Right lobe of liver (tissue), 6 donors: ENCODE measurements at regions not wholly inside any gene's neighbourhood (a gene's known extent, or its start where the extent isn't known, plus 50 kb on each side); places are given as distances from the start of the nearest gene placed in this dataset.
"Not testable (repeated sequence)": the region's sequence is repeated elsewhere in the genome, so short reads cannot be mapped to it uniquely, and the experiment has no call there.

Experiments used
- ATAC-seq, 4 donors: fragments of 200-7000 bp; cut with Tn5 transposase; one replicate each; pipeline ENCODE4 v1.9.1; 2020; ENCODE audit warnings: mild to moderate bottlenecking in 4 of 4, moderate library complexity in 4 of 4
- DNase-seq, 3 donors: peaks; one replicate each; pipeline ENCODE4 v3.0.0-alpha.2; 2020
- H3K27ac ChIP-seq, 3 donors: fragments of 200-600 bp; one replicate each; pipeline ENCODE4 v1.8.0; 2022
- H3K27me3 ChIP-seq, 2 donors: fragments of 200-600 bp; one replicate each; pipeline ENCODE4 v1.8.0; 2022
- H3K36me3 ChIP-seq, 4 donors: fragments of 200-600 bp; sonication (generic) in 1 of 4; one replicate each; pipeline versions ENCODE4 v1.5.1 to v1.8.0; 2017 to 2022; ENCODE audit warnings: control low read depth in 1 of 4
- H3K4me1 ChIP-seq, 4 donors: fragments of 200-600 bp; sonication (generic) in 1 of 4; one replicate each; pipeline versions ENCODE4 v1.5.1 to v1.8.0; 2017 to 2022; ENCODE audit warnings: control low read depth in 1 of 4
- H3K4me3 ChIP-seq, 3 donors: fragments of 200-600 bp; one replicate each; pipeline ENCODE4 v1.8.0; 2022
- H3K9me3 ChIP-seq, 4 donors: fragments of 200-600 bp; sonication (generic) in 1 of 4; one replicate each; pipeline versions ENCODE4 v1.5.1 to v1.8.0; 2017 to 2022; ENCODE audit warnings: control low read depth in 1 of 4
- CTCF ChIP-seq, 4 donors: fragments of 200-600 bp in 3 of 4; fragments of 450-650 bp in 1 of 4; IDR thresholded peaks; one replicate each; pipeline versions ENCODE4 v1.5.1 to v1.8.0; 2016 to 2022; ENCODE audit warnings: antibody characterized with exemption in 4 of 4, mild to moderate bottlenecking in 2 of 4
- POLR2A ChIP-seq: fragments of 450-650 bp; IDR thresholded peaks from one replicate; pipeline ENCODE4 v1.6.1; 2017; ENCODE audit warnings: antibody characterized with exemption, mild to moderate bottlenecking
- WGBS: methylation state at CpG from one replicate; pipeline ENCODE4 v1.1.6; 2018; ENCODE audit warnings: low coverage, low lambda C conversion rate; ENCODE audit not compliant: insufficient coverage; ENCODE audit errors: missing lambda C conversion rate; 5-methylcytosine and 5-hydroxymethylcytosine counted together
- intact Hi-C, 2 donors: fragments of 100-400 bp; cut with DNase I; formaldehyde crosslinking; loops; one replicate each; pipeline versions ENCODE4 v1.11.2 to v1.14.1; 2022
- donor health status: DM: no; HTN: yes; CAD: no.
- donor health status: DM: no; HTN: no; CAD: no.
- donor health status: DM: no; HTN: no; CAD: no.
- donor health status: DM: no; HTN: yes; CAD: no.
- donor health status: DM: no; HTN: yes; CAD: no.

GRCh38 chr12:4190366-4191063 is 83.0 kb upstream of the CCND2 start:
- Histone ChIP-seq H3K27ac (no peak overlapping the region), H3K4me3 (no peak overlapping the region), H3K27me3 (no peaks in the 10 kb centered on the region), H3K36me3 (no peaks in the 10 kb centered on the region), H3K9me3 (no peaks in the 10 kb centered on the region), H3K4me1 (no peaks in the 10 kb centered on the region)
- intact Hi-C loops, result no loop called here
- ATAC-seq (no peak), DNase-seq (no peak)
- TF ChIP-seq POLR2A, result no peak
- no peak for TF ChIP-seq CTCF (IDR thresholded peaks at IDR 0.05)
- WGBS, result 38% methylated on average over 5 of the region's 5 CpGs

GRCh38 chr12:4189721-4190120 is 83.8 kb upstream of the CCND2 start:
- 77% methylated on average over 7 of the region's 12 CpGs for WGBS
- H3K9me3 ChIP-seq, result no peaks in the 10 kb centered on the region
- TF ChIP-seq POLR2A (no peak), CTCF (IDR thresholded peaks at IDR 0.05) (no peak)
- no peak for DNase-seq
- H3K27ac ChIP-seq, result no peak overlapping the region
- intact Hi-C loops, result no loop called here
- H3K36me3 ChIP-seq, result no peaks in the 10 kb centered on the region
- H3K4me1 ChIP-seq, result no peaks in the 10 kb centered on the region
- H3K4me3 ChIP-seq, result no peak overlapping the region
- H3K27me3 ChIP-seq, result no peaks in the 10 kb centered on the region
- ATAC-seq, result no peak

- Histone ChIP-seq H3K4me3 (no peak overlapping the region), H3K9me3 (no peaks in the 10 kb centered on the region), H3K4me1 (no peaks in the 10 kb centered on the region), H3K27ac (no peak overlapping the region), H3K27me3 (no peaks in the 10 kb centered on the region), H3K36me3 (no peaks in the 10 kb centered on the region)
- no peak for DNase-seq
- 59% methylated on average over 4 of the region's 4 CpGs for WGBS
- no peak for ATAC-seq
- intact Hi-C loops, result no loop called here
- no peak for TF ChIP-seq CTCF (IDR thresholded peaks at IDR 0.05)
- TF ChIP-seq POLR2A, result no peak
Measured at GRCh38 chr12:4187916-4188315, 85.6 kb upstream of the CCND2 start.

- not testable (repeated sequence) for DNase-seq
- WGBS, result 27% methylated on average over 3 of the region's 3 CpGs
Measured at GRCh38 chr12:4187315-4187714, 86.2 kb upstream of the CCND2 start.

GRCh38 chr12:4178424-4179170 is 95.0 kb upstream of the CCND2 start:
- WGBS, result 67% methylated on average over 4 of the region's 4 CpGs
- ATAC-seq, result no peak
- no peak for DNase-seq
- Histone ChIP-seq H3K9me3 (no peaks in the 10 kb centered on the region), H3K27me3 (no peaks in the 10 kb centered on the region), H3K4me3 (no peak overlapping the region), H3K4me1 (peaks cover 0 to 3% (median 0%) of the 10 kb centered on the region in 4 donors), H3K36me3 (no peaks in the 10 kb centered on the region), H3K27ac (no peak overlapping the region)
- intact Hi-C loops, result no loop called here
- TF ChIP-seq CTCF (IDR thresholded peaks at IDR 0.05) (no peak), POLR2A (no peak)

More at GRCh38 chr12:4187315-4187714, 86.2 kb upstream of the CCND2 start:
- ATAC-seq, intact Hi-C loops, H3K27me3 ChIP-seq, H3K4me3 ChIP-seq, H3K9me3 ChIP-seq, H3K36me3 ChIP-seq, H3K27ac ChIP-seq, H3K4me1 ChIP-seq: not testable (repeated sequence)
